MM.1S (cell line): ENCODE measurements at regions not wholly inside any gene's neighbourhood (a gene's known extent, or its start where the extent isn't known, plus 50 kb on each side); places are given as distances from the start of the nearest gene placed in this dataset.

Source experiments
- DNase-seq: peaks from one replicate; pipeline ENCODE4 v3.0.0-alpha.2; 2015
- H2AFZ ChIP-seq: fragments of 300-600 bp; sonication (generic); 2 replicates; pipeline ENCODE4 v1.6.0; 2016; ENCODE audit warnings: antibody characterized with exemption, low read length
- H3F3A ChIP-seq: fragments of 300-600 bp; sonication (generic); 2 replicates; pipeline ENCODE4 v1.6.1; 2016; ENCODE audit warnings: mild to moderate bottlenecking, antibody characterized with exemption, low read length, moderate library complexity, mixed read lengths; ENCODE audit not compliant: insufficient read depth
- H3K27ac ChIP-seq: fragments of 300-600 bp; sonication (generic); 2 replicates; pipeline ENCODE4 v1.5.1; 2016; ENCODE audit warnings: mild to moderate bottlenecking, low read length
- H3K27me3 ChIP-seq: fragments of 300-600 bp; sonication (generic); replicated peaks from 2 replicates; pipeline ENCODE4 v1.6.0; 2016; ENCODE audit warnings: low read length; ENCODE audit not compliant: insufficient read depth
- H3K36me3 ChIP-seq: fragments of 300-600 bp; sonication (generic); replicated peaks from 2 replicates; pipeline ENCODE4 v1.6.1; 2016; ENCODE audit warnings: mild to moderate bottlenecking, low read length, mixed read lengths; ENCODE audit not compliant: insufficient read depth
- H3K4me1 ChIP-seq: fragments of 300-600 bp; sonication (generic); 2 replicates; pipeline ENCODE4 v1.6.1; 2016; ENCODE audit warnings: low read length, mixed read lengths
- H3K4me2 ChIP-seq: fragments of 300-600 bp; sonication (generic); 2 replicates; pipeline ENCODE4 v1.6.0; 2016; ENCODE audit warnings: low read depth, low read length
- H3K4me3 ChIP-seq: fragments of 300-600 bp; sonication (generic); 2 replicates; pipeline ENCODE4 v1.5.1; 2016; ENCODE audit warnings: low read length, mixed read lengths
- H3K79me2 ChIP-seq: fragments of 300-600 bp; sonication (generic); 2 replicates; pipeline ENCODE4 v1.6.1; 2016; ENCODE audit warnings: mixed run types, low read length, mixed read lengths
- H3K9ac ChIP-seq: fragments of 300-600 bp; sonication (generic); 2 replicates; pipeline ENCODE4 v1.6.1; 2016; ENCODE audit warnings: low read length, mixed read lengths
- H3K9me2 ChIP-seq: fragments of 300-600 bp; sonication (generic); replicated peaks from 2 replicates; pipeline ENCODE4 v1.6.1; 2016; ENCODE audit warnings: mild to moderate bottlenecking, low read length, mixed read lengths; ENCODE audit not compliant: insufficient read depth
- H3K9me3 ChIP-seq: fragments of 300-600 bp; sonication (generic); replicated peaks from 2 replicates; pipeline ENCODE4 v1.6.1; 2016; ENCODE audit warnings: mild to moderate bottlenecking, low read length, mixed read lengths; ENCODE audit not compliant: insufficient read depth
- H4K20me1 ChIP-seq: fragments of 300-600 bp; sonication (generic); 2 replicates; pipeline ENCODE4 v1.6.1; 2016; ENCODE audit warnings: mild to moderate bottlenecking, low read length, moderate library complexity, mixed read lengths; ENCODE audit not compliant: insufficient read depth
- EZH2 ChIP-seq: fragments of 300-600 bp; sonication (generic); optimal IDR thresholded peaks from 2 replicates; pipeline ENCODE3; 2017; ENCODE audit warnings: low read depth, mild to moderate bottlenecking, antibody characterized with exemption, low read length, mixed read lengths
- EZH2phosphoT487 ChIP-seq: fragments of 300-600 bp; sonication (generic); IDR thresholded peaks from 2 replicates; pipeline ENCODE4 v1.6.1; 2018; ENCODE audit warnings: antibody characterized with exemption, low read length
- TF ChIP-seq, protein P1 (sequence below): fragments of 300-600 bp; sonication (generic); IDR thresholded peaks from 2 replicates; pipeline ENCODE4 v1.5.1; 2016; ENCODE audit warnings: antibody characterized with exemption, low read length, mixed read lengths

- Histone ChIP-seq H3K4me3 (no peak overlapping the region), H3K4me2 (no peak overlapping the region), H3K9me2 (no peaks in the 10 kb centered on the region), H3K9ac (no peak overlapping the region), H2AFZ (no peak overlapping the region), H3F3A (no peaks in the 10 kb centered on the region), H3K36me3 (no peaks in the 10 kb centered on the region), H3K4me1 (no peaks in the 10 kb centered on the region), H3K27me3 (no peaks in the 10 kb centered on the region), H4K20me1 (no peaks in the 10 kb centered on the region), H3K79me2 (no peaks in the 10 kb centered on the region), H3K9me3 (no peaks in the 10 kb centered on the region), H3K27ac (no peak overlapping the region)
- no peak for DNase-seq
- TF ChIP-seq, protein P1, sequence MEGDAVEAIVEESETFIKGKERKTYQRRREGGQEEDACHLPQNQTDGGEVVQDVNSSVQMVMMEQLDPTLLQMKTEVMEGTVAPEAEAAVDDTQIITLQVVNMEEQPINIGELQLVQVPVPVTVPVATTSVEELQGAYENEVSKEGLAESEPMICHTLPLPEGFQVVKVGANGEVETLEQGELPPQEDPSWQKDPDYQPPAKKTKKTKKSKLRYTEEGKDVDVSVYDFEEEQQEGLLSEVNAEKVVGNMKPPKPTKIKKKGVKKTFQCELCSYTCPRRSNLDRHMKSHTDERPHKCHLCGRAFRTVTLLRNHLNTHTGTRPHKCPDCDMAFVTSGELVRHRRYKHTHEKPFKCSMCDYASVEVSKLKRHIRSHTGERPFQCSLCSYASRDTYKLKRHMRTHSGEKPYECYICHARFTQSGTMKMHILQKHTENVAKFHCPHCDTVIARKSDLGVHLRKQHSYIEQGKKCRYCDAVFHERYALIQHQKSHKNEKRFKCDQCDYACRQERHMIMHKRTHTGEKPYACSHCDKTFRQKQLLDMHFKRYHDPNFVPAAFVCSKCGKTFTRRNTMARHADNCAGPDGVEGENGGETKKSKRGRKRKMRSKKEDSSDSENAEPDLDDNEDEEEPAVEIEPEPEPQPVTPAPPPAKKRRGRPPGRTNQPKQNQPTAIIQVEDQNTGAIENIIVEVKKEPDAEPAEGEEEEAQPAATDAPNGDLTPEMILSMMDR: no peak
- TF ChIP-seq EZH2 (no peak), EZH2phosphoT487 (no peak)
These were observed 73.8 kb downstream of the SLC25A46 start for GRCh38 chr5:110812639-110813038.

- no peak overlapping the region for H3K4me3 ChIP-seq
- no peak for TF ChIP-seq EZH2phosphoT487
- TF ChIP-seq, protein P1: no peak
- no peaks in the 10 kb centered on the region for H3K27me3 ChIP-seq
- no peak for DNase-seq
- no peaks in the 10 kb centered on the region for H3F3A ChIP-seq
- H3K9me2 ChIP-seq: no peaks in the 10 kb centered on the region
- H4K20me1 ChIP-seq: no peaks in the 10 kb centered on the region
- H3K27ac ChIP-seq: no peak overlapping the region
- H2AFZ ChIP-seq: no peak overlapping the region
- no peaks in the 10 kb centered on the region for H3K79me2 ChIP-seq
- H3K36me3 ChIP-seq: no peaks in the 10 kb centered on the region
- H3K4me2 ChIP-seq: no peak overlapping the region
- H3K4me1 ChIP-seq: no peaks in the 10 kb centered on the region
- H3K9ac ChIP-seq: no peak overlapping the region
- H3K9me3 ChIP-seq: no peaks in the 10 kb centered on the region
These were observed 77.3 kb downstream of the SLC25A46 start for GRCh38 chr5:110815916-110816605.

- H4K20me1 ChIP-seq: no peaks in the 10 kb centered on the region
- DNase-seq: no peak
- H3K27me3 ChIP-seq: no peaks in the 10 kb centered on the region
- no peak overlapping the region for H3K9ac ChIP-seq
- H3K27ac ChIP-seq: no peak overlapping the region
- H3K4me3 ChIP-seq: no peak overlapping the region
- H3K4me2 ChIP-seq: no peak overlapping the region
- TF ChIP-seq EZH2phosphoT487 (no peak), EZH2 (no peak)
- TF ChIP-seq, protein P1: no peak
- no peaks in the 10 kb centered on the region for H3K9me2 ChIP-seq
- no peak overlapping the region for H2AFZ ChIP-seq
- no peaks in the 10 kb centered on the region for H3K36me3 ChIP-seq
- no peaks in the 10 kb centered on the region for H3K9me3 ChIP-seq
- no peaks in the 10 kb centered on the region for H3F3A ChIP-seq
- no peaks in the 10 kb centered on the region for H3K4me1 ChIP-seq
- H3K79me2 ChIP-seq: no peaks in the 10 kb centered on the region
These were observed 78.7 kb downstream of the SLC25A46 start for GRCh38 chr5:110817459-110817858.
